PC-9 (cell line): ENCODE measurements at regions not wholly inside any gene's neighbourhood (a gene's known extent, or its start where the extent isn't known, plus 50 kb on each side); places are given as distances from the start of the nearest gene placed in this dataset.

Source experiments
- BruUV-seq: library from RNA; stranded (reverse); fragments of 400-500 nt; replicated peaks from 2 replicates; lab custom pipeline; 2021; lab: Mats Ljungman, UMichigan
- CTCF ChIA-PET: fragments of 300-600 bp; sonication (Branson Sonifier 250); formaldehyde crosslinking; loops from one replicate; lab custom pipeline; 2022; ENCODE audit warnings: antibody characterized with exemption; lab: Charles Lee
- POLR2A ChIA-PET: fragments of 300-600 bp; sonication (Branson Sonifier 250); formaldehyde crosslinking; loops from one replicate; lab custom pipeline; 2022; ENCODE audit warnings: antibody characterized with exemption; ENCODE audit not compliant: unreplicated experiment; lab: Charles Lee
- DNase-seq, 2 experiments: peaks; one replicate each; pipeline versions ENCODE4 v3.0.0 to v3.0.0-alpha.2; 2015 to 2022; ENCODE audit warnings: mixed read lengths in 1 of 2
- H2AFZ ChIP-seq: fragments of 200-600 bp; sonication (generic); 2 replicates; pipeline ENCODE4 v1.8.1; 2017; ENCODE audit warnings: antibody characterized with exemption
- H3F3A ChIP-seq: fragments of 200-600 bp; sonication (generic); 2 replicates; pipeline ENCODE4 v1.8.1; 2017; ENCODE audit warnings: antibody characterized with exemption, mild to moderate bottlenecking, low read depth; ENCODE audit not compliant: insufficient read depth
- H3K27ac ChIP-seq: fragments of 200-600 bp; sonication (generic); 2 replicates; pipeline ENCODE4 v1.6.1; 2016; ENCODE audit warnings: mixed run types
- H3K27me3 ChIP-seq: fragments of 200-600 bp; sonication (generic); 2 replicates; pipeline ENCODE4 v1.6.1; 2016; ENCODE audit warnings: low read depth, mixed run types; ENCODE audit not compliant: insufficient read depth
- H3K36me3 ChIP-seq: fragments of 200-600 bp; sonication (generic); 2 replicates; pipeline ENCODE4 v1.6.1; 2016; ENCODE audit warnings: low read depth, mixed run types
- H3K4me1 ChIP-seq: fragments of 200-600 bp; sonication (generic); replicated peaks from 2 replicates; pipeline ENCODE4 v1.6.1; 2016; ENCODE audit warnings: mixed run types; ENCODE audit not compliant: insufficient read depth
- H3K4me2 ChIP-seq: fragments of 200-600 bp; sonication (generic); 2 replicates; pipeline ENCODE4 v1.6.1; 2017; ENCODE audit warnings: mixed run types
- H3K4me3 ChIP-seq: fragments of 200-600 bp; sonication (generic); 2 replicates; pipeline ENCODE4 v1.6.1; 2016; ENCODE audit warnings: mixed run types
- H3K79me2 ChIP-seq: fragments of 200-600 bp; sonication (generic); 2 replicates; pipeline ENCODE4 v1.6.1; 2017; ENCODE audit warnings: low read depth, mixed run types
- H3K9me2 ChIP-seq: fragments of 200-600 bp; sonication (generic); 2 replicates; pipeline ENCODE4 v1.8.1; 2017; ENCODE audit warnings: mild to moderate bottlenecking; ENCODE audit not compliant: insufficient read depth
- H3K9me3 ChIP-seq: fragments of 200-600 bp; sonication (generic); 2 replicates; pipeline ENCODE4 v1.8.1; 2016; ENCODE audit warnings: low read depth; ENCODE audit not compliant: insufficient read depth
- H4K20me1 ChIP-seq: fragments of 200-600 bp; sonication (generic); 2 replicates; pipeline ENCODE4 v1.8.1; 2017; ENCODE audit not compliant: insufficient read depth
- EZH2 ChIP-seq: fragments of 200-600 bp; sonication (generic); IDR thresholded peaks from 2 replicates; pipeline ENCODE4 v1.8.0; 2017; ENCODE audit warnings: antibody characterized with exemption, low read depth
- intact Hi-C: fragments of 100-400 bp; cut with micrococcal nuclease; formaldehyde crosslinking; loops from one replicate; pipeline ENCODE4 v1.10.0; 2022; ENCODE audit not compliant: unreplicated experiment
- TF ChIP-seq, protein P1 (sequence below): fragments of 200-600 bp; sonication (generic); conservative IDR thresholded peaks from 2 replicates; pipeline ENCODE4 v1.6.1; 2017; ENCODE audit warnings: mixed run types, antibody characterized with exemption, mild to moderate bottlenecking, moderate library complexity

DNA sequence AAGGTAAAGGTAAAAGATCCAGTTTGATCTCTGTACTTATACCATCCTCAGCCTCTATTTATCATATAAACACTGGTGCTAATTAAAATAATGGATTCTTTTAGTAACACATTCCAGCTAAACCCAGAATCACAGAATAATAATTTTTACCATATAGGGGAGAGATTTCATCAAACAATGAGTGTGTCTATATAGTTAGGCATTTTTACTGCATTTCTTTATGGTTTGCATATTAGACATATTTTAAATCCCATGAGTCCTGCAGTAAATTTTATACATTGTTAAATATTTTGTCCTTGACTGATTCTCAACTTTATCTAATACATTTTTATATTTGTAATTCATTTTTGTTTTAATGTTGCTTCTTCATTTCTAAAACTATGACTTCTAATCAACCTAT is 323.7 kb upstream of the AGTR1 start:
- Histone ChIP-seq H3K4me2 (no peak overlapping the region), H3F3A (no peaks in the 10 kb centered on the region), H3K4me1 (no peaks in the 10 kb centered on the region), H3K9me3 (no peaks in the 10 kb centered on the region), H3K27me3 (no peaks in the 10 kb centered on the region), H3K79me2 (no peaks in the 10 kb centered on the region), H2AFZ (no peak overlapping the region), H3K4me3 (no peak overlapping the region), H4K20me1 (no peaks in the 10 kb centered on the region), H3K27ac (no peak overlapping the region), H3K36me3 (no peaks in the 10 kb centered on the region), H3K9me2 (no peaks in the 10 kb centered on the region)
- no TSS peak for BruUV-seq
- ChIA-PET CTCF (no interaction called here), POLR2A (no interaction called here)
- DNase-seq = no peak
- TF ChIP-seq, protein P1, sequence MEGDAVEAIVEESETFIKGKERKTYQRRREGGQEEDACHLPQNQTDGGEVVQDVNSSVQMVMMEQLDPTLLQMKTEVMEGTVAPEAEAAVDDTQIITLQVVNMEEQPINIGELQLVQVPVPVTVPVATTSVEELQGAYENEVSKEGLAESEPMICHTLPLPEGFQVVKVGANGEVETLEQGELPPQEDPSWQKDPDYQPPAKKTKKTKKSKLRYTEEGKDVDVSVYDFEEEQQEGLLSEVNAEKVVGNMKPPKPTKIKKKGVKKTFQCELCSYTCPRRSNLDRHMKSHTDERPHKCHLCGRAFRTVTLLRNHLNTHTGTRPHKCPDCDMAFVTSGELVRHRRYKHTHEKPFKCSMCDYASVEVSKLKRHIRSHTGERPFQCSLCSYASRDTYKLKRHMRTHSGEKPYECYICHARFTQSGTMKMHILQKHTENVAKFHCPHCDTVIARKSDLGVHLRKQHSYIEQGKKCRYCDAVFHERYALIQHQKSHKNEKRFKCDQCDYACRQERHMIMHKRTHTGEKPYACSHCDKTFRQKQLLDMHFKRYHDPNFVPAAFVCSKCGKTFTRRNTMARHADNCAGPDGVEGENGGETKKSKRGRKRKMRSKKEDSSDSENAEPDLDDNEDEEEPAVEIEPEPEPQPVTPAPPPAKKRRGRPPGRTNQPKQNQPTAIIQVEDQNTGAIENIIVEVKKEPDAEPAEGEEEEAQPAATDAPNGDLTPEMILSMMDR = no peak
- no peak for TF ChIP-seq EZH2
- intact Hi-C loops = no loop called here

DNA sequence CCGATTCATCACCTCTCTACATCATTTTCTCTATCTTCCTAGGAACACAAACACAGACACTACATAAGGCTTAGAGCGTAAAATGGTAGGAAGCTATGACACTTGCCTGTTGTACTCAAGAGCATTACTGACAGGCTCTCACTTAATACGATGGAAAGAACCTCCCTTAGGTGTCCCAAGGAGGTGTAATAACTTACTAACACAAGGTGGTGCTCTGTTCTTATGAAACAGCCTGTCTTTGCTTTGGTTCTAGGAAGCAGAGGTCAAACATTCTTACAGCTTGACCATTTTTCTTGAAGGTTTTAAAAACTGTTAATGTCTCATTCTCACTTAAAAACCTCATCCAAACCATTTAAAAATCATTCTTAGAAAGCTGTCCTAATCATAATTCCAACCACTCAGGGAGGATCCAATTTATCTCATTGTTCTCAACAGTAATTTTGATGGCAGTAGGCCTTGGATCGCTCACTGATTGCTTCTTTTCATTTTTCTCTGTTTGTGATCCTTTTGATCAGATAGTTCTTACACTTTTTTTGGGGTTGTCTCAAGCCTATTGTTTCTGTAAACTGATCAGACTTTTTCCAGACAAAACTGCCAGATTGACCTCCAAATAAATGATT is 317.8 kb upstream of the AGTR1 start:
- Histone ChIP-seq H3K36me3 (no peaks in the 10 kb centered on the region), H3K4me1 (no peaks in the 10 kb centered on the region), H3K79me2 (no peaks in the 10 kb centered on the region), H3K9me2 (no peaks in the 10 kb centered on the region), H3K4me2 (no peak overlapping the region), H3K27me3 (no peaks in the 10 kb centered on the region), H4K20me1 (no peaks in the 10 kb centered on the region), H3K9me3 (no peaks in the 10 kb centered on the region), H2AFZ (no peak overlapping the region), H3K4me3 (no peak overlapping the region), H3K27ac (no peak overlapping the region), H3F3A (no peaks in the 10 kb centered on the region)
- intact Hi-C loops = loop anchor here (1.0 to 5.0 kb wide), 3 partner anchors 339 to 563 kb away; no protein-coding TSS in a partner anchor
- CTCF ChIA-PET = interaction anchor here (0.5 to 3.0 kb wide), 4 partner anchors 338 to 568 kb away, joined by 3 to 18 read pairs (median 4); no protein-coding TSS in a partner anchor
- no peak for DNase-seq
- POLR2A ChIA-PET = interaction anchor here (0.5 to 0.7 kb wide), 3 partner anchors 216 to 556 kb away, joined by 3 to 6 read pairs (median 4); no protein-coding TSS in a partner anchor
- BruUV-seq = no TSS peak
- no peak for TF ChIP-seq EZH2
- TF ChIP-seq, protein P1 = peak; percentile 62

DNA sequence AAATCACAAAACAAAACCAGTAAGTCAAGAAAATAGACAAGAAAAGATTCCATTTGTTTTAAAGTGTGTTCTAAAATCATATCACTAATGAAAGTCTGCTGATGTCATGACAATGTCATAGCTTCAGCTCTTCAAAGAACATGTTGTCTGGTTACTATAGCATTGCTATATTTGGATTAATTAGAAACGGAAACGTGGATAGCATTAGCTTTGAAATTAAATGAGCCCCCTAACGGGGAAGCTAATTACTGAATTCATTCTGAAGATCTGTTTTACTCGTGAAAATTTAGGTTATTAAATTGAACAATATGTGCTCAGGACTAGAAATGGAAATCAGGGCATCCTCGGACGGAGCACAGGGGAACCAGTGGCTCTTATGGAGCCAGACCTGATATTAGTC is 316.7 kb upstream of the AGTR1 start:
- no peak overlapping the region for H3K4me2 ChIP-seq
- no peak overlapping the region for H3K4me3 ChIP-seq
- no peaks in the 10 kb centered on the region for H3K36me3 ChIP-seq
- intact Hi-C loops = loop anchor here (5.0 kb wide), 1 partner anchor 481 kb away; no protein-coding TSS in a partner anchor
- POLR2A ChIA-PET = no interaction called here
- DNase-seq = no peak
- H3K4me1 ChIP-seq = no peaks in the 10 kb centered on the region
- H3K27ac ChIP-seq = no peak overlapping the region
- no peaks in the 10 kb centered on the region for H3K27me3 ChIP-seq
- no peaks in the 10 kb centered on the region for H3F3A ChIP-seq
- TF ChIP-seq, protein P1 = no peak
- no peak for TF ChIP-seq EZH2
- no peak overlapping the region for H2AFZ ChIP-seq
- BruUV-seq = no TSS peak
- H3K9me2 ChIP-seq = no peaks in the 10 kb centered on the region
- no peaks in the 10 kb centered on the region for H3K9me3 ChIP-seq
- H3K79me2 ChIP-seq = no peaks in the 10 kb centered on the region
- no peaks in the 10 kb centered on the region for H4K20me1 ChIP-seq
- CTCF ChIA-PET = interaction anchor here (0.6 to 3.0 kb wide), 2 partner anchors 84 to 337 kb away, joined by 3 to 18 read pairs; no protein-coding TSS in a partner anchor
